ENCODE measurements at regions not wholly inside any gene's neighbourhood (a gene's known extent, or its start where the extent isn't known, plus 50 kb on each side); places are given as distances from the start of the nearest gene placed in this dataset.

DNA sequence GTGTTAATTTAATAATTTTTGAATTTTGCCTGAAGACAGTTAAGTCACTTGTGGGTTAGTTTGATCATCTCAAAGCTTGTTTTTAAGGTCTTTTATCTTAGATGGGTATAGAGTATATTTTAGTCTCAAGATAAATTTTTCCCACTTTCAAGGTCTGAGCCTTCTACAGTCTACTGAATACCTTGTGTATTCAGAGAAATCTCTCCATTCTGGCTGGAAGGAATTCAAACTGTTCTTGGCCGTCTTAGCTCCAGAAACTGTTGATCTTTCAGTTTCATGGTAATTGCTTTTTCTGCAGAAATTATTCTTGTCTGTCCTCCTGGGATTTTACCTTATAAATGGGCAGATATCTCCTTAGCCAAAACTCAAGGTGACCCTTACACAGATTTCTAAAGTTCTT is 97.9 kb downstream of the GC start:
- TF ChIP-seq, protein P1, sequence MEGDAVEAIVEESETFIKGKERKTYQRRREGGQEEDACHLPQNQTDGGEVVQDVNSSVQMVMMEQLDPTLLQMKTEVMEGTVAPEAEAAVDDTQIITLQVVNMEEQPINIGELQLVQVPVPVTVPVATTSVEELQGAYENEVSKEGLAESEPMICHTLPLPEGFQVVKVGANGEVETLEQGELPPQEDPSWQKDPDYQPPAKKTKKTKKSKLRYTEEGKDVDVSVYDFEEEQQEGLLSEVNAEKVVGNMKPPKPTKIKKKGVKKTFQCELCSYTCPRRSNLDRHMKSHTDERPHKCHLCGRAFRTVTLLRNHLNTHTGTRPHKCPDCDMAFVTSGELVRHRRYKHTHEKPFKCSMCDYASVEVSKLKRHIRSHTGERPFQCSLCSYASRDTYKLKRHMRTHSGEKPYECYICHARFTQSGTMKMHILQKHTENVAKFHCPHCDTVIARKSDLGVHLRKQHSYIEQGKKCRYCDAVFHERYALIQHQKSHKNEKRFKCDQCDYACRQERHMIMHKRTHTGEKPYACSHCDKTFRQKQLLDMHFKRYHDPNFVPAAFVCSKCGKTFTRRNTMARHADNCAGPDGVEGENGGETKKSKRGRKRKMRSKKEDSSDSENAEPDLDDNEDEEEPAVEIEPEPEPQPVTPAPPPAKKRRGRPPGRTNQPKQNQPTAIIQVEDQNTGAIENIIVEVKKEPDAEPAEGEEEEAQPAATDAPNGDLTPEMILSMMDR (IDR thresholded peaks at IDR 0.05 in 2 of 3, conservative IDR thresholded peaks at IDR 0.05 in 1 of 3; ENCODE audit: borderline replicate concordance in 1 of 3, insufficient read depth in 1 of 3, low read depth in 2 of 3, low read length in 2 of 3) = no peak
- TF ChIP-seq EZH2 (IDR thresholded peaks at IDR 0.05) (no peak), JUND (IDR thresholded peaks at IDR 0.05) (no peak), POLR2A (IDR thresholded peaks at IDR 0.05; ENCODE audit: borderline replicate concordance, extremely low read depth, insufficient read depth, insufficient read length) (no peak), FOSL1 (IDR thresholded peaks at IDR 0.05; ENCODE audit: low read depth) (no peak), EZH2phosphoT487 (IDR thresholded peaks at IDR 0.05; ENCODE audit: borderline replicate concordance) (no peak), CEBPB (IDR thresholded peaks at IDR 0.05; ENCODE audit: low read depth) (no peak), POLR2AphosphoS5 (IDR thresholded peaks at IDR 0.05; ENCODE audit: low read depth, low read length) (no peak), RAD21 (IDR thresholded peaks at IDR 0.05; ENCODE audit: low read depth) (no peak), SP1 (IDR thresholded peaks at IDR 0.05; ENCODE audit: low read depth) (no peak)
- TF ChIP-seq, protein P2, sequence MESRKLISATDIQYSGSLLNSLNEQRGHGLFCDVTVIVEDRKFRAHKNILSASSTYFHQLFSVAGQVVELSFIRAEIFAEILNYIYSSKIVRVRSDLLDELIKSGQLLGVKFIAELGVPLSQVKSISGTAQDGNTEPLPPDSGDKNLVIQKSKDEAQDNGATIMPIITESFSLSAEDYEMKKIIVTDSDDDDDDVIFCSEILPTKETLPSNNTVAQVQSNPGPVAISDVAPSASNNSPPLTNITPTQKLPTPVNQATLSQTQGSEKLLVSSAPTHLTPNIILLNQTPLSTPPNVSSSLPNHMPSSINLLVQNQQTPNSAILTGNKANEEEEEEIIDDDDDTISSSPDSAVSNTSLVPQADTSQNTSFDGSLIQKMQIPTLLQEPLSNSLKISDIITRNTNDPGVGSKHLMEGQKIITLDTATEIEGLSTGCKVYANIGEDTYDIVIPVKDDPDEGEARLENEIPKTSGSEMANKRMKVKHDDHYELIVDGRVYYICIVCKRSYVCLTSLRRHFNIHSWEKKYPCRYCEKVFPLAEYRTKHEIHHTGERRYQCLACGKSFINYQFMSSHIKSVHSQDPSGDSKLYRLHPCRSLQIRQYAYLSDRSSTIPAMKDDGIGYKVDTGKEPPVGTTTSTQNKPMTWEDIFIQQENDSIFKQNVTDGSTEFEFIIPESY (IDR thresholded peaks at IDR 0.05; ENCODE audit: extremely low read depth, insufficient replicate concordance, low read length) = no peak
- TF ChIP-seq, protein P3, sequence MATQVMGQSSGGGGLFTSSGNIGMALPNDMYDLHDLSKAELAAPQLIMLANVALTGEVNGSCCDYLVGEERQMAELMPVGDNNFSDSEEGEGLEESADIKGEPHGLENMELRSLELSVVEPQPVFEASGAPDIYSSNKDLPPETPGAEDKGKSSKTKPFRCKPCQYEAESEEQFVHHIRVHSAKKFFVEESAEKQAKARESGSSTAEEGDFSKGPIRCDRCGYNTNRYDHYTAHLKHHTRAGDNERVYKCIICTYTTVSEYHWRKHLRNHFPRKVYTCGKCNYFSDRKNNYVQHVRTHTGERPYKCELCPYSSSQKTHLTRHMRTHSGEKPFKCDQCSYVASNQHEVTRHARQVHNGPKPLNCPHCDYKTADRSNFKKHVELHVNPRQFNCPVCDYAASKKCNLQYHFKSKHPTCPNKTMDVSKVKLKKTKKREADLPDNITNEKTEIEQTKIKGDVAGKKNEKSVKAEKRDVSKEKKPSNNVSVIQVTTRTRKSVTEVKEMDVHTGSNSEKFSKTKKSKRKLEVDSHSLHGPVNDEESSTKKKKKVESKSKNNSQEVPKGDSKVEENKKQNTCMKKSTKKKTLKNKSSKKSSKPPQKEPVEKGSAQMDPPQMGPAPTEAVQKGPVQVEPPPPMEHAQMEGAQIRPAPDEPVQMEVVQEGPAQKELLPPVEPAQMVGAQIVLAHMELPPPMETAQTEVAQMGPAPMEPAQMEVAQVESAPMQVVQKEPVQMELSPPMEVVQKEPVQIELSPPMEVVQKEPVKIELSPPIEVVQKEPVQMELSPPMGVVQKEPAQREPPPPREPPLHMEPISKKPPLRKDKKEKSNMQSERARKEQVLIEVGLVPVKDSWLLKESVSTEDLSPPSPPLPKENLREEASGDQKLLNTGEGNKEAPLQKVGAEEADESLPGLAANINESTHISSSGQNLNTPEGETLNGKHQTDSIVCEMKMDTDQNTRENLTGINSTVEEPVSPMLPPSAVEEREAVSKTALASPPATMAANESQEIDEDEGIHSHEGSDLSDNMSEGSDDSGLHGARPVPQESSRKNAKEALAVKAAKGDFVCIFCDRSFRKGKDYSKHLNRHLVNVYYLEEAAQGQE (IDR thresholded peaks at IDR 0.05; ENCODE audit: low read depth) = no peak
